Stimulated activated effector memory CD8-positive, alpha-beta T cell treated with anti-CD3 and anti-CD28 coated beads, Interleukin-12 subunit alpha, Interleukin-12 subunit beta, amount 100 ng/mL, for 72 hours (primary cell): ENCODE measurements at regions not wholly inside any gene's neighbourhood (a gene's known extent, or its start where the extent isn't known, plus 50 kb on each side); places are given as distances from the start of the nearest gene placed in this dataset.

Source experiments
- ATAC-seq: fragments of 150-1000 bp; cut with Tn5 transposase; 2 replicates; pipeline ENCODE4 v1.10.0; 2021
- DNase-seq, 2 donors: peaks; one replicate each; pipeline ENCODE4 v3.0.0; 2021 to 2022; ENCODE audit warnings: low spot score in 2 of 2
- H3K27ac Mint-ChIP-seq: one replicate; pipeline ENCODE4 v1.8.0; 2022; ENCODE audit warnings: mild to moderate bottlenecking, mixed read lengths
- H3K36me3 Mint-ChIP-seq: one replicate; pipeline ENCODE4 v1.8.0; 2022; ENCODE audit warnings: mild to moderate bottlenecking, mixed read lengths
- H3K4me1 Mint-ChIP-seq: one replicate; pipeline ENCODE4 v1.8.0; 2022; ENCODE audit warnings: mixed read lengths
- H3K4me3 Mint-ChIP-seq: one replicate; pipeline ENCODE4 v1.8.0; 2022; ENCODE audit warnings: mild to moderate bottlenecking, mixed read lengths
- H3K9me3 Mint-ChIP-seq: one replicate; pipeline ENCODE4 v1.8.0; 2022; ENCODE audit warnings: mixed read lengths

DNA sequence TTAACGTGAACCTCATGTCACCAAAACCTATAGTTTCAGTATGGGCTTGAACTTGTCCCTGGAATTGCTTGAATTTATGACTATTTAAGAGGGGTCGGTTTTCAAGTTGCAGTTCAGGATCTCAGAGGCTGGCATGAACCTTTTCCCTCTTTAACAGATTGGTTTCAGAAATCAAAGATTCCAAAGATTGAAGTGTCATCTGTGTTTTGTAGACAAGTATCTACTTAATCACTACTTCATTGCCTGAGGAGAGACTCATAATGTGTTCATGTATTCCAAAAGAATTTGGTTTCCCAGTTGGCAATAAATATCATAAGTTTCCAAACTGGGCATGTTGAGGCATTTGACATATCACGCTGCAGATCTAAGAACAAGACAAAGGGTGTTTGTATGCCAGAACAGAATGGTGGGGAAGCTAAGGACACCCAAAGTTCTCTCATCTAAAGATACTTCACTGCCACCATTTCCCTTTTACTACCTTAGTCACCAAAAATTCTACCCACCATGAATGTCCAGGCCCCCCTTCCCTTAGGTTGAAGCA, 199.5 kb downstream of the NUAK1 start:
- DNase-seq: no peak
- no peak overlapping the region for H3K4me3 Mint-ChIP-seq
- H3K9me3 Mint-ChIP-seq: no peaks in the 10 kb centered on the region
- H3K27ac Mint-ChIP-seq: no peak overlapping the region
- no peak for ATAC-seq
- no peaks in the 10 kb centered on the region for H3K4me1 Mint-ChIP-seq
- no peaks in the 10 kb centered on the region for H3K36me3 Mint-ChIP-seq

GRCh38 chr12:105942281-105942680, 196.5 kb downstream of the NUAK1 start:
- no peaks in the 10 kb centered on the region for H3K36me3 Mint-ChIP-seq
- DNase-seq (no peak), ATAC-seq (no peak)
- no peaks in the 10 kb centered on the region for H3K4me1 Mint-ChIP-seq
- no peaks in the 10 kb centered on the region for H3K9me3 Mint-ChIP-seq
- H3K27ac Mint-ChIP-seq: no peak overlapping the region
- no peak overlapping the region for H3K4me3 Mint-ChIP-seq

DNA sequence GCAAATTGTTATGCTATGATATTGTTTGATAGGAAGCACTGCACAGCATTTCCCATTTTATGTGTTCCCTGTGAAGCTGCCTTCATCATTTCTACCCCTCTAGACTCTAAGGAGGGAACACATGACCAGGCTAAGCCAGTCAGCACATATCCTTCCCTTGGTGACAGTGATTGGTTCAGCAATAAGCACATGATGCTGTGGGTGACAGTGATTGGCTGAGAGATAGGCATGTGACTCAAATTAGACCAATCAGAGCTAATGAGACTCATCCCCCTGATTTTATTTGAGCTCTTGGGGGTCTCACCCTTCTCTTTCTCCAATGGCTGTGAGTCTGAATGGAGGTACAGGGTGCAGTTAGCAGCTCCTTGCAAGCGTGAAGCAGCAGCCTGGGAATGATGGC, 195.2 kb downstream of the NUAK1 start:
- H3K36me3 Mint-ChIP-seq: no peaks in the 10 kb centered on the region
- H3K9me3 Mint-ChIP-seq: no peaks in the 10 kb centered on the region
- no peak overlapping the region for H3K27ac Mint-ChIP-seq
- no peak for DNase-seq
- H3K4me3 Mint-ChIP-seq: no peak overlapping the region
- H3K4me1 Mint-ChIP-seq: no peaks in the 10 kb centered on the region
- ATAC-seq: no peak

DNA sequence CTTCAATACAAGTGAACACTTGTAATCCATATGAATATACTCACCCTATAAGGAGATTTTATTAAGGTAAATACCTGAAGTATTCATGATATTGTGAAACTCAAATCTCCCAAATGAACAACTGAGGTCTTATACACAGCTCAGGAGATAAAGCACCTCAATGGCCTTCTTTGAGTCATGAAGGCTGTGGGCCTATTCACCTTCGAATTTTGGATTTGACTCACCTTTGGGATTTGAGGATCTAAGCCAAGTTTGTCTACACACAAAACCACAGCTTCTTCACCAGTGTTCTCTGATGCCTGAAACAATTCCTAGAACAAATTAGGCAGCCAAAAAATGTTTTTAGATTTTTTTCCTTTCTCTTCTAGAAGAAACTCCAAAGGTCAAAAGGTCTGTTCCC, 194.1 kb downstream of the NUAK1 start:
- DNase-seq: no peak
- H3K36me3 Mint-ChIP-seq: no peaks in the 10 kb centered on the region
- no peak overlapping the region for H3K4me3 Mint-ChIP-seq
- no peak overlapping the region for H3K27ac Mint-ChIP-seq
- H3K4me1 Mint-ChIP-seq: no peaks in the 10 kb centered on the region
- ATAC-seq: no peak
- peaks cover 3% of the 10 kb centered on the region for H3K9me3 Mint-ChIP-seq

- no peak for ATAC-seq
- H3K4me1 Mint-ChIP-seq: no peaks in the 10 kb centered on the region
- no peak for DNase-seq
- H3K4me3 Mint-ChIP-seq: no peak overlapping the region
- H3K9me3 Mint-ChIP-seq: peaks cover 3% of the 10 kb centered on the region
- H3K36me3 Mint-ChIP-seq: no peaks in the 10 kb centered on the region
- H3K27ac Mint-ChIP-seq: no peak overlapping the region
Measured at GRCh38 chr12:105945880-105946279, 192.9 kb downstream of the NUAK1 start.

- Mint-ChIP-seq H3K4me3 (no peak overlapping the region), H3K9me3 (peaks cover 3% of the 10 kb centered on the region), H3K27ac (no peak overlapping the region), H3K36me3 (no peaks in the 10 kb centered on the region), H3K4me1 (no peaks in the 10 kb centered on the region)
- DNase-seq: no peak
- no peak for ATAC-seq
Measured at GRCh38 chr12:105946493-105946901, 192.3 kb downstream of the NUAK1 start.

DNA sequence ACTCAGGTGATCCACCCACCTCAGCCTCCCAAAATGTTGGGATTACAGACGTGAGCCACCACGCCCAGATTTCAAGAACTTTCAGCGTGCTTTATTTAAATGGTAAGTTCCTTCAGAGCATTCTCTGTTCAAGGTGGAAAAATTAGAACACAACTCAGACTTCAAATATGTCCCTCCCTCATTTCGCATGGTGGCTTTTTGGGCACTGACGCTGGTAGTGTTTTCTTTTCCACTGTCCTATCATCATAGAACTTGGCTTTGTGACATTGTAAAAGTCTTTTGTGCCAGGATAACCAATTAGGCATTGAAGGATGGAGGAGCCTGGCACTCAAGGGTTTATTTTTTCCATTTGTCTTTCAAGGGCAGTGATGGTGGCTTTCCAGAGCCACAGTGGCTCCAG, 190.8 kb downstream of the NUAK1 start:
- H3K36me3 Mint-ChIP-seq: no peaks in the 10 kb centered on the region
- no peak for DNase-seq
- no peak overlapping the region for H3K4me3 Mint-ChIP-seq
- no peaks in the 10 kb centered on the region for H3K4me1 Mint-ChIP-seq
- H3K27ac Mint-ChIP-seq: no peak overlapping the region
- ATAC-seq: no peak
- H3K9me3 Mint-ChIP-seq: peaks cover 3% of the 10 kb centered on the region

DNA sequence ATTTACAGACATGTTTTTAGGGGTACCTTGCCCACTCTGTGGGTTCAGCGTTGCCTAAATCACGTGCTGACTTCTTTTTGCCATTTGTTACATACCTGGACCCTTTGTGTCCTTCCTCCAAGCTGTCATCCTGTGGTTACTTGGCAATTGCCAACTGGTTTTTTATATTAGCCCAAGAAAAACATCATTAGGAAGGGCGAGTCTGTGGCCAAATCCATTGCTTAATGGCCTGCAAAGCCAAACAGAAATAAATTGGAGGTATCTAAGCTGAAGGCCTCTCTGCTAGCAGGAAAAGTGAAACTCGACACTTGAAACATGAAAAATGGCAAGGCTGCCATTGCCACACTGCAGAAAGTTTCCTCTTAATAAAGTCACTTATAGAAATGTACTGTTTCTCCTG, 190.4 kb downstream of the NUAK1 start:
- Mint-ChIP-seq H3K36me3 (no peaks in the 10 kb centered on the region), H3K4me3 (no peak overlapping the region), H3K9me3 (peaks cover 3% of the 10 kb centered on the region), H3K27ac (no peak overlapping the region), H3K4me1 (no peaks in the 10 kb centered on the region)
- no peak for ATAC-seq
- DNase-seq: no peak

GRCh38 chr12:105949391-105949790, 189.4 kb downstream of the NUAK1 start:
- Mint-ChIP-seq H3K4me3 (no peak overlapping the region), H3K27ac (no peak overlapping the region), H3K9me3 (peaks cover 3% of the 10 kb centered on the region), H3K36me3 (no peaks in the 10 kb centered on the region), H3K4me1 (no peaks in the 10 kb centered on the region)
- DNase-seq: no peak
- ATAC-seq: no peak

DNA sequence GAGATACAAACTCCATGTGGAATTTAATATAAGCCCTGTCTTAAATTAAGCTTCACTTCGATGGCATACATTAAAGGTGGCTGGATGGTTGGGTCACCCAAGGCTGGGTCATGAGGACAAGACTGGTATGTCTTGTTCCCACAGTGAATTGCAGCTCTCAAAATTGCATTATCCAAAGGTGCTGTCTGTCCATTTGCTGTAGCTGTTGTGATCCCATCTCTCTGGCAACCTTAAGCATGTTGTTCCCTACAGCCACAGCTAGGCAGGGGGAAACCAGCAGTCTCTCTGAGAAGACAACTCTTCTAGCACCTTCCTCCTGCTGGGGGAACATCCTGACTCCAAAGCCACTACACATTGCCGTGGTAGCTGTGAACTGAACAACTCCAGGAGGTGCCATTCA, 187.0 kb downstream of the NUAK1 start:
- Mint-ChIP-seq H3K27ac (no peak overlapping the region), H3K36me3 (no peaks in the 10 kb centered on the region), H3K4me3 (no peak overlapping the region), H3K4me1 (no peaks in the 10 kb centered on the region), H3K9me3 (peaks cover 3% of the 10 kb centered on the region)
- ATAC-seq (no peak), DNase-seq (no peak)

GRCh38 chr12:105954951-105955931, 183.5 kb downstream of the NUAK1 start:
- Mint-ChIP-seq H3K4me1 (no peaks in the 10 kb centered on the region), H3K36me3 (no peaks in the 10 kb centered on the region), H3K4me3 (no peak overlapping the region), H3K9me3 (no peaks in the 10 kb centered on the region), H3K27ac (no peak overlapping the region)
- ATAC-seq: no peak
- no peak for DNase-seq

GRCh38 chr12:105955976-105956375, 182.8 kb downstream of the NUAK1 start:
- Mint-ChIP-seq H3K36me3 (no peaks in the 10 kb centered on the region), H3K4me1 (no peaks in the 10 kb centered on the region), H3K27ac (no peak overlapping the region), H3K9me3 (no peaks in the 10 kb centered on the region), H3K4me3 (no peak overlapping the region)
- no peak for ATAC-seq
- DNase-seq: no peak

DNA sequence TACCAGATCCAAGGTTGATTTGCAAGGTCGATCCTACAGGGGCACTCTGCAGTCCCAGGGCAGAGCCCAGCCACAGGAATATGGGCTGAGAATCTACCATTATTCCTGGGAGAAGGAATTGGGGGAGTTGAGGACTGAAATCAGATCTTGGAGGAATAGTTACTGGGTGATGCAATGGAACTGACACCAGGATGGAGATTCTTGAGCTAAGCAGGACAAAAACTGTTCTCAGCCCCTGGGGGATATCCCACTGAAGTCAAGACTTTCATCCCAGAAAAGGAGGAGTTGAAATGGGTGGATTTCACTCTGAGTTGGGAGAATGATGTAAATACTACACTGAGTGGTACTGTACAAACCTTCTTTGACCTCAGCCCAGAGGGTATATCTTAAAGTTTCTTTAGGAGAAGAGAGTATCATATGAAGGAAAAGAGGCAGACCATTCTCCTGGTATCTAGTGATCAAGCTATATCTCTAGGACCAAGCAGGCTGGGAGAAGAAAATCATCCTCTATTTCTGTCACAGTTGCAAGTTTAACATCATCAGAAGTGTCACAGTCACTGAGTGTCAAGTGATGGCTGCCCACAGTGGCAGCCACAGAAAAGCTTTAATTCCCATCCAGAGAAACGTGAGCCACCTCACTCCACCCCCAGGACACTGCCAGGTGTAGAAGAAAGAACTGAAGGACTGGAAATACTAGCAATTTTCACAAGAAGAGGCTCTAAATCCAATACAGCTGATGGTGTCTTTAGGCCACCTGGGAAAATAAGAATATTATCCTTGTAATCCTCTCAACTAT, 181.9 kb downstream of the NUAK1 start:
- Mint-ChIP-seq H3K4me3 (no peak overlapping the region), H3K9me3 (peaks cover 2% of the 10 kb centered on the region), H3K27ac (no peak overlapping the region), H3K4me1 (no peaks in the 10 kb centered on the region), H3K36me3 (no peaks in the 10 kb centered on the region)
- ATAC-seq (no peak), DNase-seq (no peak)

DNA sequence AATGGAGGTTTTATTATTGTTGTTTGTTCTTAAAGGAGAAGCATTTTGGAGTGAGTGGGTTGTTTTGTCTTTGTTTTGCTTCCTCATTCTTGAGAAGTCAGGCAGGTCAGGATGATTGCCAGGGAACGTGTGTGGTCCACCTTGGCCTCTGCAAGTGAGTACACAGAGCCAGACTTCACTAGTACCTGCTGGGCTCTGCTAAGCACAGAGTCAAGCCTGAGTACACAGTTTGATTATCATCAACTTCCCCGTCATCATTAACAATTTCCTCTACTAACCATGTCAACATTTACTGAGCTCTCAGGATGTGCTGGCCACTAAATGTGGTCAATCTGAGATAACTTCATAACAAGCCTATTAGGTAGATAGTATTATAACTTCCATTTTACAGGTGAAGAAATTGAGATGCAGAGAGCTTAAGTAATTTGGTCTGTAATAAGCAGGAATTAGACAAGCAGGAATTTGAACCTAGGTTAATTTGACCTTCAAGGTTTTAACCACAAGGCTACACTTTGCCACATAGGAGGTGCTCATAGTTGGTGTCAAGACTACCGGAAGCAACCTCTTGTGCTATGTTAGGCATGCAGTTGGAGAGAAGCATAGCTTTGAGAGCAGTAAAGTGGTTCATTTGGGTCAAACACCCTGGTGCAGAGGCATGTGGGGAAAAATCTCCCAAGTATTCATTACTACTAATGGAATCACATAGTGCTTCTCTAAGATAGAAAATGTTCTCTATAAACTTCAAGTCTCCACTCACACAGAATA, 178.3 kb downstream of the NUAK1 start:
- Mint-ChIP-seq H3K4me3 (no peak overlapping the region), H3K4me1 (no peaks in the 10 kb centered on the region), H3K36me3 (no peaks in the 10 kb centered on the region), H3K27ac (no peak overlapping the region), H3K9me3 (peaks cover 6% of the 10 kb centered on the region)
- DNase-seq: no peak
- ATAC-seq: no peak
